H1 (cell line): ENCODE measurements at regions not wholly inside any gene's neighbourhood (a gene's known extent, or its start where the extent isn't known, plus 50 kb on each side); places are given as distances from the start of the nearest gene placed in this dataset.

Experiments used
- ATF2 ChIP-seq: IDR thresholded peaks from 2 replicates; pipeline ENCODE4 v1.6.1; 2012; ENCODE audit warnings: low read length, inconsistent platforms
- CTCF ChIP-seq, 3 experiments: IDR thresholded peaks; 1 replicate in 2 of 3; 2 replicates in 1 of 3; pipeline versions ENCODE4 v1.5.1 to v1.6.1; 2011; ENCODE audit warnings: low read length in 3 of 3, mild to moderate bottlenecking in 3 of 3, inconsistent platforms in 2 of 3, low read depth in 1 of 3, moderate library complexity in 1 of 3; ENCODE audit not compliant: insufficient read depth in 1 of 3; ENCODE audit errors: control extremely low read depth in 1 of 3
- EZH2 ChIP-seq: fragments of 200-600 bp; sonication (generic); IDR thresholded peaks from 2 replicates; pipeline ENCODE4 v1.7.1; 2012; ENCODE audit warnings: low read depth, mild to moderate bottlenecking, moderate library complexity, low read length, inconsistent platforms; ENCODE audit not compliant: severe bottlenecking
- TF ChIP-seq, protein P1 (sequence below): IDR thresholded peaks from 2 replicates; pipeline ENCODE4 v1.6.1; 2012; ENCODE audit warnings: inconsistent platforms

GRCh38 chr1:30277911-30278310, 445.5 kb downstream of the MATN1 start:
- TF ChIP-seq, protein P1, sequence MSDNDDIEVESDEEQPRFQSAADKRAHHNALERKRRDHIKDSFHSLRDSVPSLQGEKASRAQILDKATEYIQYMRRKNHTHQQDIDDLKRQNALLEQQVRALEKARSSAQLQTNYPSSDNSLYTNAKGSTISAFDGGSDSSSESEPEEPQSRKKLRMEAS, result no peak
- TF ChIP-seq ATF2 (no peak), CTCF (IDR thresholded peaks at IDR 0.05; ENCODE audit: control extremely low read depth in 1 of 3, insufficient read depth in 1 of 3, low read depth in 1 of 3, low read length in 3 of 3) (no peak), EZH2 (no peak)
